ENCODE measurements at regions not wholly inside any gene's neighbourhood (a gene's known extent, or its start where the extent isn't known, plus 50 kb on each side); places are given as distances from the start of the nearest gene placed in this dataset.

DNA sequence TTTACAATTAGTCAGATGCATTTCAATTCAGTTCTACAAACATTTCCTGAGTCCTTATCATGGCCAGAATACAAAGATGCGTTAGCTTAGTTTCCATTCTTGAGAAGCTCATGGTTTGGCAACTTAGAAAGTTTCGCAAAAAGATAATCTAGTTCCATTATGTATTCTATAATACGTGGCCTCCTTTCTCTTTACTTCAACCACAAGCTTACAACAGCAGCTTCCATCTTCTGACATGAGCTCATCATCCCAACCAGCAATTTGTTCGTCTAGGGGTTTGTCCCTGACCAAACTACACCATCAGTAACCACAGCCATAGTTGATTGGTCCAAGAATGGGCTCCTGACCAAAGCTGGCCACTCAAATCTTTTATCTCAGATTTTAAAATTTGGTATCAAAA, 267.6 kb upstream of the TBC1D5 start:
- TF ChIP-seq CTCF (conservative IDR thresholded peaks at IDR 0.05; ENCODE audit: low read depth in 2 of 2) (no peak), EZH2phosphoT487 (IDR thresholded peaks at IDR 0.05; ENCODE audit: unreplicated experiment) (no peak), EZH2 (IDR thresholded peaks at IDR 0.05; ENCODE audit: low read depth, unreplicated experiment) (no peak), POLR2AphosphoS5 (IDR thresholded peaks at IDR 0.05; ENCODE audit: low read depth) (no peak), CREB1 (CRISPR knock-in tag; IDR thresholded peaks at IDR 0.05; ENCODE audit: low read depth) (no peak), ZNF331 (CRISPR knock-in tag; IDR thresholded peaks at IDR 0.05; ENCODE audit: low read depth) (no peak)
- TF ChIP-seq, protein P1, sequence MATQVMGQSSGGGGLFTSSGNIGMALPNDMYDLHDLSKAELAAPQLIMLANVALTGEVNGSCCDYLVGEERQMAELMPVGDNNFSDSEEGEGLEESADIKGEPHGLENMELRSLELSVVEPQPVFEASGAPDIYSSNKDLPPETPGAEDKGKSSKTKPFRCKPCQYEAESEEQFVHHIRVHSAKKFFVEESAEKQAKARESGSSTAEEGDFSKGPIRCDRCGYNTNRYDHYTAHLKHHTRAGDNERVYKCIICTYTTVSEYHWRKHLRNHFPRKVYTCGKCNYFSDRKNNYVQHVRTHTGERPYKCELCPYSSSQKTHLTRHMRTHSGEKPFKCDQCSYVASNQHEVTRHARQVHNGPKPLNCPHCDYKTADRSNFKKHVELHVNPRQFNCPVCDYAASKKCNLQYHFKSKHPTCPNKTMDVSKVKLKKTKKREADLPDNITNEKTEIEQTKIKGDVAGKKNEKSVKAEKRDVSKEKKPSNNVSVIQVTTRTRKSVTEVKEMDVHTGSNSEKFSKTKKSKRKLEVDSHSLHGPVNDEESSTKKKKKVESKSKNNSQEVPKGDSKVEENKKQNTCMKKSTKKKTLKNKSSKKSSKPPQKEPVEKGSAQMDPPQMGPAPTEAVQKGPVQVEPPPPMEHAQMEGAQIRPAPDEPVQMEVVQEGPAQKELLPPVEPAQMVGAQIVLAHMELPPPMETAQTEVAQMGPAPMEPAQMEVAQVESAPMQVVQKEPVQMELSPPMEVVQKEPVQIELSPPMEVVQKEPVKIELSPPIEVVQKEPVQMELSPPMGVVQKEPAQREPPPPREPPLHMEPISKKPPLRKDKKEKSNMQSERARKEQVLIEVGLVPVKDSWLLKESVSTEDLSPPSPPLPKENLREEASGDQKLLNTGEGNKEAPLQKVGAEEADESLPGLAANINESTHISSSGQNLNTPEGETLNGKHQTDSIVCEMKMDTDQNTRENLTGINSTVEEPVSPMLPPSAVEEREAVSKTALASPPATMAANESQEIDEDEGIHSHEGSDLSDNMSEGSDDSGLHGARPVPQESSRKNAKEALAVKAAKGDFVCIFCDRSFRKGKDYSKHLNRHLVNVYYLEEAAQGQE (IDR thresholded peaks at IDR 0.05; ENCODE audit: unreplicated experiment) = no peak
